ENCODE measurements at regions not wholly inside any gene's neighbourhood (a gene's known extent, or its start where the extent isn't known, plus 50 kb on each side); places are given as distances from the start of the nearest gene placed in this dataset.

DNA sequence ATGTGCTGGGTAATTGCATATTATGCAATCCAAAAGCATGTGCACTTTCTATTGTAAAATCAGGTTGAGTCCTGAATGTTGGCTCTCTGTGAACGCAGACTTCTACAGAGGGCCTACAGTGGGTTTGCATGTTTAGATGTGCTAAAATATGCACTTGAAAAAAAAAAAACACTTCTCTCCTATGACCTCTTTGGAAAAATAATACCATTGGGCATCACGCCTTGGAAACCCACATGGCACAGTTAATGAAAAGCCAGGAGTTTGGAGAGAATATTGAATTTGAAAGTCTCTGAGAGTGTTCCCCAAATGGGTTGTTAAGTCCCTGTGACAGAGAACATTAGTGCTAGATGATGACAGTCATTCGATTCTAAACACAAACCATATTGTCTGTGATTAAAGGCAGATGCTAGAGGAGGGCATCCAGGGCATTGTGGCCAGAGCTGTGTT, 710.4 kb upstream of the PIK3C3 start:
- DNase-seq (ENCODE audit: low read depth in 3 of 3), result no peak

DNA sequence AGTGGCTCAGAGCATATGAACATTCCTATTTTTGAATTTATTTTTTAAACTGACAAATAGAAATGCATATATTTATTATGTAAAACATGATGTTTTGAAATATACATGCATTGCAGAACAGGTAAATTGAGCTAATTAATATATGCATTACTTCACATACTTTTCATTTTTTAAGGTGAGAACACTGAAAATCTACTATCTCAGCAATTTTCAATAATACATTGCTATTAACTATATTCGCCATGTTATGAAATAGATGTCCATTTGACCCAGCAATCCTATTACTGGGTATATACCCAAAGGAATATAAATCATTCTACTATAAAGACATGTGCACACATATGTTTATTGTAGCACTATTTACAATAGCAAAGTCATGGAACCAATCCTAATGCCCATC, 717.7 kb upstream of the PIK3C3 start:
- no peak for DNase-seq (ENCODE audit: low read depth in 3 of 3)

DNA sequence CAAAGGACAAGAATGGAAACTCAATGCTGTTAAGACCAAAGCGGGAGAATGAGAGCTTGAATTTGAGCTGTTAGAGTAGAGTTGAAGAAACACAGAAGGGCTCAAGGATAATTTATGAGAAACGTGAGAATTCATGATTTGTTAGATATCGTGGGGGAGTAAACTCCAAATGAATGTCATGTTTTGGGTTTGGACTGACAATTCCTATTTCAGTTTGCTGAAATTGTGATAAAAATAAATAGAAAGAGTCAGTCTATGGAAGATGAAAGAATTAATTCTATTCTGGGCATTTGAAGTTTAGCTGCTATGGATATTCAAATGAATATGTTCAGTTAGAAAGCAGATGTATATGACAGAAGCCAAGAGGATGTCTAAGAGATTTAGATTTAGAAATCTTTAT, 723.4 kb upstream of the PIK3C3 start:
- DNase-seq (ENCODE audit: low read depth in 3 of 3), result no peak

DNA sequence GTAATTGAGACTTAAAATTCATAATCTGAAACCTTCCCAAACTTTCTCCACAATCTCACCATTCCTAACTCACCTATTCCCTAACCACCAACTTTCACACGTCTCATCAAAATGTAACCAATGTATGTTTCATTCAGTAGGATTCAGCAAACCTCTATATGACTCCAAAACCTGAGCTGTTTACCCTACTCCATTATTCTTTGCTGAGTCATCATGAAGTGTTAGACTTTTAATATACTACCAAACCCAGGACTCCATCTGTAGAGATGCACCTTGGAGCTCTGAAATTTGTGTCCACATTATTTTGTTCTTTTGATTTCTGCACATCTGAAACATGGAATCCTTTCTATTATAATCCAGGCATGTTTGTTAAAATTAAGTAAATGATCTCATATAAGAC, 727.0 kb upstream of the PIK3C3 start:
- no peak for DNase-seq (ENCODE audit: low read depth in 3 of 3)

DNA sequence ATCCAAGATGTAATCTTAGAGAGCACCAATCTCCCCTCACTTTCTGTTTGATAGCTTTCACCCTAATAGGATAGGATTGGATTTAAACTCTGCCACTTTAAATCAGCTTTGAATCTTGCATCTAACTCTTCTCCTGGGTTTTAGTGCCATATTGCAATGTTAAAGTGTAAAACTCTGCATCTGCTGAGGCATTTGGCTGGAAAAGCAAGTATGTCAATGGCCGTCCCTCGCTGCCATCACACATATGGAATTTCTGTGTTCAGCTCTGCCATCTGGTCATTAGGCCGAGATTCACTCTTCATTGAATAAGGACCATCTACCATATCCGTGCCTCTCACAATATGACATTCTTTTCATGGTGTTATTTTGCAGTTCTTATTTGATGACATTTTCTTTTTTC, 728.1 kb upstream of the PIK3C3 start:
- no peak for DNase-seq (ENCODE audit: low read depth in 3 of 3)

DNA sequence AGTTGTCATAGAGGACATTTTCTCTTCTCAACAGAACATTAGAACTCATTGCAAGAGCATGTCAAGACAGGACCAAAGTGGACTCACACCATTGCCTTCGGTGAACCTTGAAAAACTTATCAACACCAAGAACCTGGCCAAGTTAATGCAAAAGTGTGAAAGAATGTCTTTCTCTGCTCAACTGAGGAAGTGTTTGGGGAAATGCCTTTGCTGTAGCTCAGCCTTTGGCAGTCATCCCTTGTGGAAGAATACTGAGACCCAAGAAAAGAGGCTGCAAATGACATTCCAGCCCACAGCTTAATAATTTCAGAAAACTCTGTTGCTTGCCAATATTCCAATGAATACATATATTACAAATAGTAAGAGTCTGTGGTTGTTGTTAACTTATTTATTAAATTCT, 728.8 kb upstream of the PIK3C3 start:
- no peak for DNase-seq (ENCODE audit: low read depth in 3 of 3)

DNA sequence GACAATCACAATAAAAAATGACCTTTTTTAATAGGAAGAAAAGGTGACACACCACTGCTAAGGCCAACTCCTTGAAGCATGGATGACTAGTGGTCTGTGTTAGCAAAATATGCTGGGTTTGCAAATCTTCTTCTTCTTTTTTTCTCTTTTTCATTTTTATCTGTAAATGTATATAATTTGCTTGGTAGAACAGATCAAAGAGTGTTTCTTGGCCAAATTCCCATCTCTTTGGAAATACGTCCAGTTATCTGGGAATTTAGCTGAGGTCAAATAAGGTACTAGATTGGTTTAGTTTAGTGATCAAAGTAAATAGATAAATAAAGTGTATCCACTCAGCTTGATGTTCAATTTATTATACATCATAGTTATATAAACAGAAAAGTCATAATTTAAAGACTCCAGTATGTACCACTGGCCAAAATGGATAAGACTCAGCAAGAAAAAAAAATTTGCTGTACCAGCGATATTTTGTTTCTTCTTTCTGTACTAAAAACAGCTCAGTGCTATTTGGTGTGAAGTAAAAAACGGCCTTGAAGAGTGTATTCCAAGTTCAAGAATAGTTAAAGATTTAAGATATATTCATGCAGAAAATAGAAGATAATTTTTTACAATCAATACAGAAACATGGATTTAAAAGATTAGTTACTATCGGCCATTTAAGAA, 738.6 kb upstream of the PIK3C3 start:
- DNase-seq (ENCODE audit: low read depth in 3 of 3), result no peak

DNA sequence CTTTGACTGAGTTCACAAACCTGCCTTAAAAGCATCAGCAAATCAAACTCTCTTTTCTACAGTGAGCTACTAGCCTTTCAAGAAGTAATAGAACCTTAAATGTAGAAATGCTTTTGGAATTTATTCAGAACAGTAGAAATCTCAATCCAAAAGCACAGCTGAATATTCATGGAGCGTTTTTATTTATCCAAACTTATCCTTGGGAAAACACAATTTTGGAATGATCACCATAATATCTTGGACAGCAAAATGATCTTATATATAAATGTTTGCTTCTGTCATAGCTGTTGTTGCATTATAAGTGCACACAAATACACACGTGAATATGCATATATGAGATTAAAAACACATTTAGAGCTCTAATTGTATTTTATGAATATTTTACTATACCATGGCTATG, 747.3 kb upstream of the PIK3C3 start:
- no peak for DNase-seq (ENCODE audit: low read depth in 3 of 3)

DNA sequence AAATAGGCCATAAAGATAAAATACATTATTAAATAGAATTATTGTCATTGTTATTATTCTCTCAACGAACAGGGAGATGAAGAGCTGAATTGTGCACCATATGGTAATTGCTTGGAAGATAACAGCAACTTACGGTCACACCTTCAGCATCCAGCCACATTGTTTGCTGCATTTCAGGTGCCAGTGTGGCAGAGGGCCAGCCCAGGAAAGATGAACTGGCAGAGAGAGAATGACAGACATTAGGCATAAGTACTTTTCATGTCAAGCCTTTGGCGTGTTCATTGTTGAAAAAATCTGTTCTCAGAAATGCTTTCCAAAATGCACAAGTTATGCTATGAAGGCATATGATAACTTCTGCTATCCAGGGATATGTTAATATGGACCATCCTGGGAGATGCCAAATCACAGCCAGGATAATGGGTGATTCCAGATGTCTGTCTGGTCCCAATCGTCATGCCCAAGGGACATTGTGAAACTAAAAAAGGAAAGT, 748.6 kb upstream of the PIK3C3 start:
- no peak for DNase-seq (ENCODE audit: low read depth in 3 of 3)

DNA sequence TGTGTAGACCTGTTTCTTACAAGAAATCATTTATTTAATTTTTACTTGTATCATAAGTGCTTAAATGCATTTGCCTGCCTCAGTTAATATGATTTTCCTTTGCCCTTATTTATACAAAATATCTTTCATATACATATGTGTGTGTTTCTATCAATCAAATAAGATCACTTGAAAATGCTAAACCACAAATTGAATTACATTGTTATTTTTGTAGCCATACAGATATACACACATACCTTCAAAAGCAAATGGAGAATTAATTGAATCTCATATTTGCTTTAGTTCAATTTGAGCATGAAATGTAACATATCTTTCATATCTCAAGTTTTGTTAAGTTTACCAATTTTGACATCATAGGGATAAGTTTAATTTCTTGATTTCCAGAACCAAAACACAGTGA, 755.8 kb upstream of the PIK3C3 start:
- no peak for DNase-seq (ENCODE audit: low read depth in 3 of 3)

DNA sequence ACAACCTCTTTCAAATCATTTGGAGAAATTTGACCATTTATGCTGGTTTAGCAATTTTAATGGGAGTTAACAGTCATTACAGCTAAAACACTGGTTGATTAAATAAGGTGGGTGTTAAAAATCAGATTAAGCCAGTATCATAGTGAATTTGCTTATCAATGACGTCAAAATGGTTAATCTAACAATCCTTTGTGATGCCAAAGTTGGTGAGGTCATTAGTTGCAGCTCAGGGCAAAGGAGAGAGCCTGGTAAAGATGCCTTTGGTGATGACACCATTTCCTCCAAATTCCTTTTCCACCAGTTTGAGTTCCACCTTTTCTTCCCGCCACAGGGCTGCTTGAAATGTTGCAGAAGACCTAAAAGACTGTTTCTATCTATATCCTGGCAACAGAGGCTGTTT, 757.1 kb upstream of the PIK3C3 start:
- DNase-seq (ENCODE audit: low read depth in 3 of 3), result no peak

DNA sequence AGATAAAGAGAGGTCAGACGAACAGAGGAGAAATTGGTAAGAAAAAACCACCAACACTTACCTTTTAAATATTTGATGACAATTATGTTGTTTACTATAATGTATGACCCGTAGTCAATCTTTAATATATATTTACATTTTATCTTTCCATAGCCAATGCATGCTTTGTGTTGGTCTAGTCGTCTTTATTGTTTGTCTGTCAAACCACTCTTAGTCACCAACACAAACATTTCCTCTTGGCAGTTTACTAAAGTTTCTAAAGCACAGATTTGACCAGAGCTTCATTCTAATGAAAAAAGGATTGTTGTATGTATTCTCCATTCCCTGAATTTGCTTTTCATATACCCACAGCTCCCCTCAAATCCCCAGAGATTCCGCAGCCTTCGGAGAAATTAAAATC, 784.7 kb upstream of the PIK3C3 start:
- no peak for DNase-seq (ENCODE audit: low read depth in 3 of 3)

DNA sequence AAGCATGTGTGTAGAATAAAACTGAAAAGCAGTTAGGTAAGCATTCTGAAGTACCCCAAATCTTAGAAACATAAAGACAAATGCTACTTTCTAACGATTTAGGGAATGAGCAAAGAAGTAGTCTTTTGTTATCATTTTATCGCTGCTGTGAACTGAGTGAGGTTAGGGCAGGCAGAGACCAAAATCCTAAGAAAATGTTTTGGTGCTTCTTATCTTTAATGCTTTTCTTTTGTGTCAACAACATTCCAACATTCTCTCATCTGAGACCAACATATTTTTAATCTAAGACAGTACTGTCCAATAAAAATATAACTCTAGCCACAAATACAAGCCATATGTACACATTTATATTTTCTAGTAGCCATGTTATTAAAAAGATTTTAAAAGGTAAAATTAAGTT, 789.4 kb upstream of the PIK3C3 start:
- DNase-seq (ENCODE audit: low read depth in 3 of 3), result no peak

DNA sequence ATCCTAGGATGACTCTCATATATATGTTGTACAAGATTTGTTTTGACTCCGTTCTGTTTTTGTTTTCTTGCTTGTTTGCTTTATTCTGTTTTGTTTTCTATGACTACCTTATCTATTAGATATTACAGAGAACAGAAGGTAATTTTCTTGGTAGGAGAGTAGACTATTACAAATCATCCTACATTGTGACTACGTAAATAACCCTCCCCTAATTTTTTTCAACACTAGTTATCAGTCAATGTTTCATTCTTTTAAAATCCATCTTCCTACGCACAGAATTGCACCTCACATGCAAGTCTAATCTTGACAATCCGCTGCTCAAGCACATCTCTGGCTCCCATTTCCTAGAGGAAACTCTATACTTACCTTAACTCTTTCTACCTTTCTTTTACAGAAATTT, 792.3 kb upstream of the PIK3C3 start:
- DNase-seq (ENCODE audit: low read depth in 3 of 3), result no peak

DNA sequence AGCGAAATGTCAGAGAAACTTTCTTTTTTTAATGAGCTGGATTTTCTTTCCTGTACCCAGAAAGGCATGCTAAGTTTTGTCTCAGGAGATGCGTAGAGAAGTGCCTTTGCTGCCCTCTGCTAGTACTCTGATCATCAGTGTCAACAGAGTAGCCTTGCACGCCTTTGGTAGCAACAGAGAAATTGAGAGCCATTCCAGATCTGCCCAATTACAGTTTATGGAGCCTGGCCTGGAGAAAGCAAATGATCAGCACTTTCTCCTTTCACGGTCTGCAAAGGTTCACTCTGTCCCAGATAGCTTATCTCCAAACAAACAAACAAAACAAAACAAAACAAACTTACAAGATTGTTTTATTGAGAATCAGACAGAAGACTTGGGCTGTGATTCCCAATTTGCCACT, 792.8 kb upstream of the PIK3C3 start:
- no peak for DNase-seq (ENCODE audit: low read depth in 3 of 3)

DNA sequence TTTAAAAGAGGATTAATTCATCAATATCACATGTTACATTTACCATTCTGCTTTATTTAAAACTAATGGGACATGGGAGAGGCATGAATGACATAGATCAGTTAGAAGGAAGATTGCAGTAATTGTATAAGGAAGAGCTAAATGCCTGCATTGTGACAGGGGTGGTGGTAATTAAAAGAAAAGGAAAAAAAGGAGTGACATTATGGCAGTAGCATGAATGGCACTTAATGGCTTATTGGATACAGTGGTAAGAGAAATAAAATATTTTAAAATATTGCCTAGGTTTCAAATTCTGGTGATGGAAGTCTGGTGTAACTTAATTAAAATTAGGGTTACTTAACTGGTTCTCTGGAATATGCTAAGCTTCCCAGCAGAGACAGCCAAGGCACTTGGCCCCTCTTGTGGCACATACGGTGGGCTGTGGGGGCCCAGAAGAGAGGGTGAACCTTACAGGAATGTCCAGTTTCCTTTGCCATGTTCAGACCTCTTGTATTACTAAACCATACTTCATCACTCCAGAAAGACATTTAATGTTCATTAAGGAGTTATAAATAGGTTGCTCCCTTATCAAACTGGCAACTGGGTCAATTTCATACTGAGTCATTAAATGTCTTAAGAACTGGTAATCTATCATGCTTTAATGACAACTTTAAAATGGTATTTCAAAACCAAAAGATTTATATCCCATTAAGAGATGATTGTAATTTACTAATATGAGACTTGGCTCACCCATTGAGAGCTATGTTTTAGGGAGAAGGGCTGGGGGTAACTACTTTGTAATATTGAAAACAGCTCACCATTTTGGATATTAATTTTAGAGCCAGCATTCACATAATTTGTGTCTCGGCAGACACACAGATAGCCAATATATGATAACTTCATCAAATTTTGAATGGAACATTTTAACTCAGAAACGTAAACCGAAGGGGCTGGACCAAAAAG, 798.9 kb upstream of the PIK3C3 start:
- DNase-seq (ENCODE audit: low read depth in 3 of 3), result no peak

DNA sequence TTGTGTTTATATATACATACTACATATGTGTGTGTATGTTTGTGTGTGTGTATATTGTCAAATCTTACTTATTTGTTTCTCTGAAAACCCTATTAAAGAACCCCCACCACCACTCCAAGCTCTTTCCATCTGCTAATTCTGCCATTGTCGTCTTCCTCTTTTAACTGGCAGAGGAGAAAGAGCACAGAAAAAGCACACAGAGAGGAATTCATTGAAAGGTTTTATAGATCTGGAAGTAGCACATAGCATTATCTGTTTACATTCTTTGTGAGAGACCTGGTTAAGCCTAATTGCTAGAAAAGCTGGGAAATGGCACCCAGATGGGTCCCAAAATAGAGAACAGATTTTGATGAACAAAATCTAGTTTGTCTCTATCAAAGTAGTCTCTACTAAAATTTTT, 800.0 kb upstream of the PIK3C3 start:
- DNase-seq (ENCODE audit: low read depth in 3 of 3), result no peak

DNA sequence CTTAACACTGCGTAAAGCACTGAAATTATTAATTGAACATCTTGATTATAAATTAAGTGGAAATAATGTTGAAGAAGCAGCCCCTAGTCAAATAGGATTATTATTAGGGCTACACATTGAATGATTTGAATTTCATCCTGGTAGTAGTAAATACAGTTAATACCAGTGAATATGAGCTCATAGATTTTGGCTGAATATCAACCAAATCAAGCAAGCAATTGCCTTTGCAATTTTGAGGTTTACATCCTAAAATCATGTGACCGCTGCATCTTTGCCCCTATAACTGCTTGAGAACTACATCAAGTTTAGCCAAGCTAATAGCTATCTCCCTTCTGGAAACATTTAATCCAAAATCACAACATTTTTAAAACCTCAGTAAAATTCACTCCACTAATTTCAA, 801.2 kb upstream of the PIK3C3 start:
- DNase-seq (ENCODE audit: low read depth in 3 of 3), result no peak

DNA sequence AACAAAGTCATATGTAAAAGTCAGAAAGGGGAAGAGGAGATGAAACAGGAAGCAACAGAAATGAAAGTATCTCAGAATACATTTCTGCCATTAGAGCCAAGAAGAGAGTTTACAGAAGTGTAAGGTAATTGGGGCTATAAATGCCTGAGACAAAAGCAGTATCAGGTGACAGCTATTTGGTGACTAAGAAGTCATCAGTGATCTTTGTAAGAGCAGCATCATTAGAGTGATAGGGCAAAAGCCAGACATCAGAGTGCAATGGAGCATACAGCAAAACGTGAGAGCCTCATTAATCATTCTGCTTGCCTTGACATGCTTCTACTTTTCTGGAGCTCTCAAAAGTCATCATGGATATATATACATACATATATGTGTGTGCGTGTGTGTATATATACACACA, 804.7 kb upstream of the PIK3C3 start:
- no peak for DNase-seq (ENCODE audit: low read depth in 3 of 3)

DNA sequence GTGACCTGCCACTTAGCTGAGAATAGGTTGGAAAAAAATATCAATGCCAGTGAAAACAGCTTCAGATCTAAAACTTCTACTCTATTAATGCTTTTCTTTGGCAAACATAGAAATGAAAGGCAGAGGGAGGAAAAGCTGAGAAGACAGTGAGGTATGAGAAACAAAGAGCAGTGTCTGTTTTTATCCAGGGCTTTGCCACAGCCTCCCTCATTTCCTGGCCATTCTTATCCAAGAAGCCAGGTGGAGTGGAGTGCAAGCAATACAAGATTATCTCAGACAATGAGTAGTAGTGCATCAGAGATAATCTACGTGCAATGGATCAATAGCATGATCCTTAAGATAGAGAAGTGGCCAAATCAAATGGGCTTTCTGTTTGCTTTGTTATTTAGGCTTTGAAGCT, 808.7 kb upstream of the PIK3C3 start:
- no peak for DNase-seq (ENCODE audit: low read depth in 3 of 3)

DNA sequence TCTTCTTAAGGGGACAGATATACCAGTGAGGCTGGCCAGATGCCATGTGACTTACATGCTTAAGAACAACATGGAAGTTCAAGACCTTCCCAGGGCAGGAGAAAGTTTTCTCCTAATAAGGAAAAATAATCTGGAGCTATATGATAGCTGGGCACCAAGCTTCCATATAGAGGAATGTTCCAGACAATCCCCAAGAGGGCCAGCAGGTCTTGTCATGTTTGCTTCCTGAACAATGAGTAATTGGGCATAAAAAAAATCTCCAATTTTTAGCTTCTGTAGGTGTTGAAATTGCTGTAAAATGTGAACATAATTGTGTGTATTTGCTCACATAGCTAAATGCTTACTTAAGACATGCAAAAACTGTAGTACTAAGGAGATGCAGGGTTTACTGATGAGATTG, 809.5 kb upstream of the PIK3C3 start:
- DNase-seq (ENCODE audit: low read depth in 3 of 3), result no peak

DNA sequence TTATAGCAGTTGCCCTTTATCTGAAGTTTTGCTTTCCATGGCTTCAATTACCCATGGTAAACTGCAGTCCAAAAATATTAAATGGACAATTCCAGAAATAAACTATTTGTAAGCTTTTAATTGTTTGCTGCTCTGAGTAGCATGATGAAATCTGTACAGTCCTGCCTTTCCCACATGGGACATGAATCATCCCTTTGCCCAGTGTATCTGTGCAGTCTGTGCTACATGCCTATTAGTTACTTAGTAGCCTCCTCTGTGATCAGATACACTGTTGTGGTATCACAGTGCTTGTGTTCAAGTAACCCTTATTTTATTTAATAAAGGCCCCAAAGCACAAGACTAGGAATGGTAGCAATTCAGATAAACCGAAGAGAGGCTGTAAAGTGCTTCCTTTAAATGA, 810.6 kb upstream of the PIK3C3 start:
- DNase-seq (ENCODE audit: low read depth in 3 of 3), result no peak

DNA sequence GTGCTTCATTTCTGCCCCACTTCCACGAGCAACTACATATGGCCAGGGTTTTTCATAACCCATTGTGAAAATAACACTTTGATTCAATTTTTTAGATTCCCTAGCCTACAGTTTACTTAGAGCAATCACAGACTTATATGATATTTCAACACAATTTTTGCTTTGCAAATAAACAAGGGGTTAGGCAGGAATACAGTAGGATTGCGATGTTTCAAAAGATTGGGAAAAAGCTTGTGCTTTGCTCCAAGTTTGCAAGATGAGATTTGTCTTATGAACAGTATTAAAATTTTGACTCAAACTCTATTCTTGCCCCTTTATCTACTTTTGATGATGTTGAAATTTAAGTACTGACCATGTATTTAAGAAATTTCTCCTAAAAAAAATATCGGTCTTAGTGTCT, 814.5 kb upstream of the PIK3C3 start:
- no peak for DNase-seq (ENCODE audit: low read depth in 3 of 3)

Data from stimulated activated CD4-positive, alpha-beta T cell treated with anti-CD3 and anti-CD28 coated beads, TNF-alpha, amount 100 ng/mL, for 48 hours (primary cell).